D721Med (cell line): ENCODE measurements at regions not wholly inside any gene's neighbourhood (a gene's known extent, or its start where the extent isn't known, plus 50 kb on each side); places are given as distances from the start of the nearest gene placed in this dataset.

ENCODE experiments used
- DNase-seq: peaks from one replicate; pipeline ENCODE4 v3.0.0; 2011; ENCODE audit warnings: low spot score; ENCODE audit not compliant: insufficient read length
- FAIRE-seq: peaks from 2 replicates; lab custom pipeline; 2011; peaks lifted over from hg19 to GRCh38; lab: Jason Lieb, UNC
- CTCF ChIP-seq: IDR thresholded peaks from 2 replicates; pipeline ENCODE4 v1.5.1; 2012; ENCODE audit warnings: mild to moderate bottlenecking, control low read depth; ENCODE audit not compliant: insufficient read depth; ENCODE audit errors: missing control alignments

GRCh38 chr9:85228111-85228855 lies 513.5 kb downstream of the AGTPBP1 start:
- no peak for TF ChIP-seq CTCF
- FAIRE-seq (no peak), DNase-seq (no peak)

- FAIRE-seq (no peak), DNase-seq (no peak)
- TF ChIP-seq CTCF, result no peak
Observed at GRCh38 chr9:85225180-85225579, 516.6 kb downstream of the AGTPBP1 start.

- FAIRE-seq (no peak), DNase-seq (no peak)
- TF ChIP-seq CTCF, result no peak
Observed at GRCh38 chr9:85224729-85225128, 517.0 kb downstream of the AGTPBP1 start.

GRCh38 chr9:85224301-85224700 lies 517.5 kb downstream of the AGTPBP1 start:
- TF ChIP-seq CTCF, result no peak
- no peak for FAIRE-seq

GRCh38 chr9:85223506-85224125 lies 518.1 kb downstream of the AGTPBP1 start:
- DNase-seq (no peak), FAIRE-seq (no peak)
- TF ChIP-seq CTCF, result no peak

More at GRCh38 chr9:85224301-85224700, 517.5 kb downstream of the AGTPBP1 start:
- no peak for DNase-seq

- DNase-seq (no peak), FAIRE-seq (no peak)
- no peak for TF ChIP-seq CTCF
Observed at GRCh38 chr9:85216601-85217000, 525.2 kb downstream of the AGTPBP1 start.

- no peak for TF ChIP-seq CTCF
- DNase-seq, result no peak
- no peak for FAIRE-seq
Observed at GRCh38 chr9:85215961-85216360, 525.8 kb downstream of the AGTPBP1 start.
